Endothelial cell of umbilical vein (primary cell): ENCODE measurements at regions not wholly inside any gene's neighbourhood (a gene's known extent, or its start where the extent isn't known, plus 50 kb on each side); places are given as distances from the start of the nearest gene placed in this dataset.

Experiments used
- BruUV-seq: library from RNA; stranded (reverse); fragments of 400-500 nt; replicated peaks from 2 replicates; lab custom pipeline; 2021; lab: Mats Ljungman, UMichigan
- CTCF ChIA-PET: fragments of 300-600, 350-600 bp; sonication (Branson Sonifier 250); formaldehyde crosslinking; loops from one replicate; lab custom pipeline; 2021; ENCODE audit warnings: antibody characterized with exemption, inconsistent platforms; lab: Charles Lee
- POLR2A ChIA-PET: fragments of 300-600, 350-600 bp; sonication (Branson Sonifier 250); formaldehyde crosslinking; loops from one replicate; lab custom pipeline; 2021; ENCODE audit warnings: antibody characterized with exemption, inconsistent platforms; lab: Charles Lee
- DNase-seq: peaks from one replicate; pipeline ENCODE4 v3.0.0-alpha.2; 2011; ENCODE audit warnings: low read depth, low spot score
- FAIRE-seq: peaks from 2 replicates; lab custom pipeline; 2011; peaks lifted over from hg19 to GRCh38; lab: Jason Lieb, UNC
- H2AFZ ChIP-seq: 2 replicates; pipeline ENCODE4 v1.6.0; 2012; ENCODE audit warnings: low read depth, low read length, control low read depth, inconsistent platforms
- H3K27ac ChIP-seq: 2 replicates; pipeline ENCODE4 v1.5.1; 2011; ENCODE audit warnings: low read depth, mild to moderate bottlenecking, control low read depth, low read length, moderate library complexity; ENCODE audit not compliant: insufficient read depth
- H3K27me3 ChIP-seq, 2 experiments: 2 replicates each; pipeline versions ENCODE4 v1.6.0 to v1.6.1; 2011; ENCODE audit warnings: low read length in 2 of 2, mixed read lengths in 1 of 2; ENCODE audit not compliant: control insufficient read depth in 2 of 2, insufficient read depth in 2 of 2
- H3K36me3 ChIP-seq, 2 experiments: 2 replicates in 1 of 2; 3 replicates in 1 of 2; pipeline ENCODE4 v1.5.1; 2011; ENCODE audit warnings: low read length in 2 of 2, mild to moderate bottlenecking in 1 of 2, moderate library complexity in 1 of 2; ENCODE audit not compliant: control insufficient read depth in 2 of 2, insufficient read depth in 2 of 2; ENCODE audit errors: extremely low read depth in 1 of 2
- H3K4me1 ChIP-seq: 3 replicates; pipeline ENCODE4 v1.5.1; 2011; ENCODE audit warnings: mild to moderate bottlenecking, low read length; ENCODE audit not compliant: control insufficient read depth, insufficient read depth; ENCODE audit errors: extremely low read depth
- H3K4me2 ChIP-seq: 2 replicates; pipeline ENCODE4 v1.6.1; 2011; ENCODE audit warnings: low read length, control low read depth, mixed read lengths; ENCODE audit not compliant: insufficient read depth
- H3K4me3 ChIP-seq, 3 experiments: fragments of 200-600 bp in 1 of 3; sonication (generic), shearing (Covaris generic) in 1 of 3; replicated peaks in 1 of 3; 2 replicates each; pipeline ENCODE4 v1.5.1; 2011 to 2016; ENCODE audit warnings: control low read depth in 3 of 3, low read length in 3 of 3, mild to moderate bottlenecking in 2 of 3, inconsistent platforms in 1 of 3, low read depth in 1 of 3, moderate library complexity in 1 of 3; ENCODE audit not compliant: insufficient read depth in 1 of 3
- H3K79me2 ChIP-seq: 2 replicates; pipeline ENCODE4 v1.6.0; 2012; ENCODE audit warnings: low read length, inconsistent platforms; ENCODE audit not compliant: control insufficient read depth, insufficient read depth
- H3K9ac ChIP-seq: replicated peaks from 2 replicates; pipeline ENCODE3; 2011; ENCODE audit warnings: low read length, control low read depth; ENCODE audit not compliant: insufficient read depth; ENCODE audit errors: extremely low read depth
- H3K9me1 ChIP-seq: replicated peaks from 3 replicates; pipeline ENCODE4 v1.6.0; 2011; ENCODE audit warnings: mild to moderate bottlenecking, low read length; ENCODE audit not compliant: control insufficient read depth, insufficient read depth; ENCODE audit errors: extremely low read depth
- H3K9me3 ChIP-seq: replicated peaks from 2 replicates; pipeline ENCODE4 v1.5.1; 2012; ENCODE audit warnings: low read length, inconsistent platforms; ENCODE audit not compliant: control insufficient read depth, insufficient read depth
- H4K20me1 ChIP-seq: replicated peaks from 2 replicates; pipeline ENCODE3; 2011; ENCODE audit warnings: mild to moderate bottlenecking, low read length; ENCODE audit not compliant: control insufficient read depth, insufficient read depth; ENCODE audit errors: extremely low read depth
- CTCF ChIP-seq, 2 donors: IDR thresholded peaks; 1 replicate in 1 of 2; 2 replicates in 1 of 2; pipeline ENCODE4 v1.5.1; 2011; ENCODE audit warnings: low read length in 2 of 2, mild to moderate bottlenecking in 2 of 2, moderate library complexity in 2 of 2, control low read depth in 1 of 2, inconsistent platforms in 1 of 2, low read depth in 1 of 2; ENCODE audit not compliant: insufficient read depth in 1 of 2; ENCODE audit errors: extremely low read depth in 1 of 2
- EZH2 ChIP-seq: IDR thresholded peaks from 2 replicates; pipeline ENCODE4 v1.6.1; 2012; ENCODE audit warnings: borderline replicate concordance, low read depth, mild to moderate bottlenecking, moderate library complexity, low read length, inconsistent platforms; ENCODE audit not compliant: severe bottlenecking
- FOS ChIP-seq: IDR thresholded peaks from 2 replicates; pipeline ENCODE4 v1.6.1; 2011; ENCODE audit warnings: mild to moderate bottlenecking, low read length, moderate library complexity, borderline replicate concordance; ENCODE audit not compliant: insufficient read depth
- GATA2 ChIP-seq: IDR thresholded peaks from 2 replicates; pipeline ENCODE4 v1.7.0; 2011; ENCODE audit warnings: low read depth, mild to moderate bottlenecking, moderate library complexity, mixed read lengths, low read length; ENCODE audit not compliant: insufficient read length, insufficient read depth
- JUN ChIP-seq: IDR thresholded peaks from 2 replicates; pipeline ENCODE4 v1.6.1; 2011; ENCODE audit warnings: borderline replicate concordance, low read depth; ENCODE audit not compliant: insufficient read length, insufficient read depth
- MAX ChIP-seq: IDR thresholded peaks from 2 replicates; pipeline ENCODE4 v1.6.1; 2011; ENCODE audit not compliant: insufficient read depth, insufficient read length
- MYC ChIP-seq: IDR thresholded peaks from one replicate; pipeline ENCODE4 v1.6.1; 2011; ENCODE audit warnings: mild to moderate bottlenecking, low read depth, low read length
- POLR2A ChIP-seq: IDR thresholded peaks from 2 replicates; pipeline ENCODE4 v1.6.1; 2012; ENCODE audit warnings: low read depth, mild to moderate bottlenecking, control low read depth, low read length
- POLR2AphosphoS5 ChIP-seq: IDR thresholded peaks from 2 replicates; pipeline ENCODE4 v1.6.1; 2012; ENCODE audit warnings: low read depth, mild to moderate bottlenecking, control low read depth, low read length, moderate library complexity; ENCODE audit not compliant: insufficient read depth
- dilution Hi-C: fragments of 300-500 bp; cut with MboI; formaldehyde crosslinking; loops from one replicate; pipeline ENCODE4 v1.15.0; 2019; ENCODE audit warnings: low sequenced_read_pairs; ENCODE audit not compliant: extremely low pct_ligation_motif_present
- intact Hi-C: fragments of 100-400 bp; cut with micrococcal nuclease; formaldehyde crosslinking; loops from one replicate; pipeline ENCODE4 v1.10.0; 2022

- POLR2A ChIA-PET = no interaction called here
- dilution Hi-C loops (no loop called here), intact Hi-C loops (loop anchor here (2.0 to 10.0 kb wide), 2 partner anchors 62 to 1454 kb away; no protein-coding TSS in a partner anchor)
- no peaks in the 10 kb centered on the region for H3K9me3 ChIP-seq
- FAIRE-seq (peak; percentile 83), DNase-seq (peak; percentile 78)
- H3K4me2 ChIP-seq = peak overlapping the region; percentile 77
- H3K9me1 ChIP-seq = no peaks in the 10 kb centered on the region
- no peaks in the 10 kb centered on the region for H3K27me3 ChIP-seq
- H3K4me1 ChIP-seq = peaks cover 21% of the 10 kb centered on the region
- no peaks in the 10 kb centered on the region for H3K79me2 ChIP-seq
- peak overlapping the region; percentile 73 for H3K9ac ChIP-seq
- no peaks in the 10 kb centered on the region for H4K20me1 ChIP-seq
- BruUV-seq = no TSS peak
- CTCF ChIA-PET = interaction anchor here (0.7 to 7.0 kb wide), 4 partner anchors 10 to 158 kb away, joined by 3 to 78 read pairs (median 10); no protein-coding TSS in a partner anchor
- peak overlapping the region; percentile 89 for H3K27ac ChIP-seq
- no peaks in the 10 kb centered on the region for H3K36me3 ChIP-seq
- peak; percentile 85 for TF ChIP-seq FOS
- no peak for TF ChIP-seq MAX
- no peak for TF ChIP-seq POLR2AphosphoS5
- TF ChIP-seq GATA2 = no peak
- no peak for TF ChIP-seq POLR2A
- TF ChIP-seq JUN = peak; percentile 79
- no peak for TF ChIP-seq CTCF (IDR thresholded peaks at IDR 0.05; ENCODE audit: extremely low read depth in 1 of 2, insufficient read depth in 1 of 2, low read depth in 1 of 2, low read length in 2 of 2)
- no peak for TF ChIP-seq MYC
- no peak for TF ChIP-seq EZH2
- H2AFZ ChIP-seq = no peak overlapping the region
- no peak overlapping the region for H3K4me3 ChIP-seq
Observed at GRCh38 chr1:240031009-240031408, 60.7 kb upstream of the FMN2 start.
